GM19395 (cell line): ENCODE measurements at regions not wholly inside any gene's neighbourhood (a gene's known extent, or its start where the extent isn't known, plus 50 kb on each side); places are given as distances from the start of the nearest gene placed in this dataset.

Source experiments
- ATAC-seq: cut with Tn5 transposase; IDR thresholded peaks from one replicate; pipeline ENCODE4 v1.9.1; 2021; ENCODE audit warnings: mild to moderate bottlenecking, moderate library complexity; ENCODE audit not compliant: unreplicated experiment

DNA sequence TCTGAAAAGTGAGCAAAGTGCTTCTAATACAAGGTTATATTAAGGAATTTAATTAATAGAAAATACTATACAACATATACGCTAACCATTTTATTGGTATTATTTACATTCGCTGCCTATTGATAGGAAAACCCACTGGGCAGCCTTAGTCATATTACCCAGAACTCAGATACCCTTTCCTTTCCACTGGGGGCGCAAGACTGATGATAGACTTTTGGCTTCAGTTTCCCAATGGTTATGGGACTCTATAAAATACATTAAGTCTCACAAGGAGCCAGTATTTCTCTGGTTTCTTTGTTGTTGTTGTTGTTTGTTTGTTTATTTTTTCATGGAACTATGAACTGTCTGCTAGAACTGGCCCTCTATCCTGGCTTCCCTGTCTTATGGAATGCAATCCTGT, 471.1 kb upstream of the KIRREL3 start:
- ATAC-seq: no peak

DNA sequence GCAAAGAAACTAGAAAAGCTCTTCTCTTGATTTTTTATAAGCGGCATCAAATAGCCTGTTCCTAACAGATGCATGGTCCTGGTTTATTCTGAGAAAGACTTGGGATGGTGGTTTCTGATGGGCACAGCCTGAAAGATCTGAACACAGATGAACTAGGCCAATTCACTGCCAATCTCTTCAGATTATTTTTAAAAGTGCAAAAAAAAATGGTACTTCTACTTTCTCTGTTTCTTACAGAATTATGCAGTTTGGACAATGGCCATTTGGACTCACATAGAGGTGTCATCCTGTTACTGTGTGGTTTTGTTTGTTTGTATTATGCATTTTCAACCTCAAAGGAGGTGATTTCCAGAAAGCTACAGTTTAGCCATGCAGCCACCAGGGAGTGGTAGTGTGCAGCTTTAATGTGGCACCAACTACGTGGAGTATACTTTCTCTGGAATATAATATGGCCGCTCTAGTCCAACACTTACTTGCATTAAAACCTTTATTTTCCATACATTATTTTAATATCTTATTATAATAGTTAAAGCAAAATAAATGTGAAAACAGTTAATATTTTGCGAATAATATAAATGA, 469.8 kb upstream of the KIRREL3 start:
- no peak for ATAC-seq

DNA sequence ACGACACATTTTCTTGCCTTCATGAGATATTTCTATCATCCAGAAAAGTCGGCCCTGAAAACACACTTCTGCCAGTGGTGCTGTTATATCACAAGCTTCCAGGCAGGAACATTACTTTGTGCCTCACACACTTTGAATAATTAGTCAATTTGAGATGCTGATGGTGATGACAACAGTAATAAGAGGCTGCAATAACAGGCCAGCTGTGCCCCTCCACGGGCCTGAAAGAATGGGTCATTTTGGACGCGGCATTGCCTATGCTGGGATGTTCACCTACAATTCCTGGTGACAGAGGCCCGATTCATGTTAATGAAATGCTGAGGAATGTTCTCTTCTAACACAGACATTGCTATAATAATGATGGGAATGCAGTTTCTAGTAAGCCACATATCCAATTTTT, 463.8 kb upstream of the KIRREL3 start:
- ATAC-seq: no peak

DNA sequence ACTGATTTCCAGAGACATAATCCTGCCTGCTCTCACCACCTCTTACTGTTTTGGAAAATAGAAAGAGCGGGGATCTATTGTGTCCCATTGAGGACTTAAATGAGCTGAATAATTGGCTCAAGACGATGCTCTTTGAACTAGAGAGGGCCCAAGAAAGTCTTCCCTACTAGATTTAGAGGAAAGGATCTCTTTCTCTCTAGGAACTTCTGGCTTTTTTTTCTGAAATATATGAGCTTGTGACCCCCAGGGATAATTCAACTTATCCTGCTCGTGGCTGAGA, 461.4 kb upstream of the KIRREL3 start:
- no peak for ATAC-seq

DNA sequence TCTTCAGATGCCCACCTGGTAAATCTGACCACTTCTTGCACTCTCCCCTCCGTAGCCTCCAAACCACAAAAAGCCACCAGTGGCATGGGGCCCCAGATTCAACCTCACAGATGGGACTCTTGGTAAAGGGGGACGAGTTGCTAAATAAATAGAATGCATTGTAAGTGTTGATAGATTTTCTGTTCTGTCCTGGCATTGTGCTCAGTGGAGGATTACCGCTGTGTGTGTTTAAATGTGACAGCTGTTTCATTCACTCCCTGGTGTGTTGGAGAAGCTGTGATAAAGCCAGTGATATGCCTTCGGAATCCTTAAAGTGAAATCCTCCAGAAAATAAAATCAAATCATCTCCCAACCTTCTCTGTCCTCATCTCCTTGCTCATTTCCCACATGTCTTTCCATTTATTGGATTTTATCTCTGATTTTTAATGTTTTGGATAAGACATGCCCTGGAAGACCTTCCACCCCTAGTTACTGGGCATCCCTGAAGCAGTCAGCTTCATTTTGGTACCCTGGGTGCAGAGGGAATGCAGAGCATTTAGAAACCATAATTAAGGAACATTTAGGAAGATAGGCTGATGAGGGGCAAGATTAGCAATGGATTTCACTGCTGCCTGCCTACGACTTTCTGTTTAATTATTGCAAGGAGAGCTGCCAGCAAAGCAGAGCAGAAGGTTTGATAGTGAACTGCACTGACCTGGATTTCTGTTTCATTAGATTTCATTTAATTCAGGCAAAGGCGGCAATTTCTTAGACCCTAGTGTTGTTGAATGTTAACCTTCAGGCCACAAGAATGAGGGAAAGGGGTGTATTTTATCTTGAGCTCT, 460.9 kb upstream of the KIRREL3 start:
- ATAC-seq: no peak

DNA sequence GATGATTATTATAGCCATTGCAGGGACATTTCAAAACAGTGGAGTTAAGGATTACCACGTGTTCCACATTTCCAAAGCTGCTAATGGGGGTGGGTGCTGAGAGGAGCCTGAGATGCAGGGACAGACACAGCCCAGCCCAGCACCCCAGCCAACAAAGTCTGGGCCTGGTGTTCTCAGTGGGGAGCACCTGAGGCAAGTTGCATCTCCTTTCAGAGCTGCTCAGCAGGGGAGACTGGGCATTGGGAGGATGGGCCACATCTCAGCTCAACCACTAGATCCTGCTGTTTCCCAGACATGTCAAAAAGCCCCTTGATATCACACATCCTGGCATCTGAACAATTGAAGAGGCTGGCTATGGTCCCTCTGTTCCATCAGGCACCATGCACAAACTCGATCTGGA, 458.0 kb upstream of the KIRREL3 start:
- ATAC-seq: no peak

DNA sequence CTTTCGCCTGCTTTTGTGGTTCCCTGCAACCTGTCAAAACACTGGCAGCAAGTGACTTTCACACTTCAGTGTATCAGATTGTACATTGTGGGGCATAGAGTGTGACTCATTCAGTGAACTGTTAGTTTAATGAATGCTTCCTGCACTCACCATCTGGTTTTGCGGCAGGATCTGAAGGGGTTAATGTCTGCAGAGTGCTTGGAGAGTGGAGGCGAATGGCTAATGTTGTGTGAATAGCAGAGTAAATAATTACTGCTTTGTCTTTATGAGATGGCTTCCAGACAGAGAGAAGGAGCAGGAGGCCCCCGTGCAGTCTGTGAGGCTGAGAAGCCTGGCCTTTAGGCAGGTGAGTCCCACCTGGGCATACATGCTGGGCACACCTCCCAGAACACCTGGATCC, 454.3 kb upstream of the KIRREL3 start:
- no peak for ATAC-seq

DNA sequence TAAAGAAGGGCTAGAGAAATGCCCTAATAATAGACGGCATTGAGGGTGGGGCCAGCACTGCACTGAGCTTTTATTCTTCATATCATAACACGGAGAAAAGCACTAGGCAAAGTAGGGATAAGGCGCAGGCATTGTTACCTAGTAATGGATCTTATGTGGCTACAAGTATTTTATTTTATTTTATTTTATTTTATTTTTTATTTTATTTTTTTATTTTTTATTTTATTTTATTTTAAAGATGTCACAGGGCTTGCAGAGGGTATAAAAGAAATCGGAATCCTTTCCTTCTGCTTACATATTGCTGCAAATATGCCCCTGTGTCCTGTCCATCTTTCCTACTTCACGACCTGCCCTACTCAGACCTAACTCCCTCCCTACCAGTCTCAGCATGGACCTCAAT, 452.0 kb upstream of the KIRREL3 start:
- no peak for ATAC-seq

DNA sequence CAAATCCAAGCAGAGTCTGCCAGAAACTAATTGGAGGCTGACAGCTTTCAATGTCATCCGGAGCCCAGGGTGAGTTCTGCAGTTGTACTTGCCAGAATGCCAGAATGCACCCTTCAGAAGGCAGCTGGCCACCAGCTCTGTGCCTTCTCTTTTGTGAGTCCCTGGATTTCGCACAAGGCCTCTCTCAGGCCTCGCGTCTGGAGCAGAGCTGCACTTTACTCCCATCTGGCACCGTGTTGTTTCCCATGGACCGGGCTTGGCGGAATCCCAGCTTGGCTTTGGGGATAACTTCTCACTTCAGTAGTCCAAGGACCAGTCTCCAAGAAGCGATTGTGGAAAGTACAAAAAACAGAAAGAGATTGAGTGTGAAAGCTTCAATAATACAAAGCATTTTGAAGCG, 451.3 kb upstream of the KIRREL3 start:
- no peak for ATAC-seq

DNA sequence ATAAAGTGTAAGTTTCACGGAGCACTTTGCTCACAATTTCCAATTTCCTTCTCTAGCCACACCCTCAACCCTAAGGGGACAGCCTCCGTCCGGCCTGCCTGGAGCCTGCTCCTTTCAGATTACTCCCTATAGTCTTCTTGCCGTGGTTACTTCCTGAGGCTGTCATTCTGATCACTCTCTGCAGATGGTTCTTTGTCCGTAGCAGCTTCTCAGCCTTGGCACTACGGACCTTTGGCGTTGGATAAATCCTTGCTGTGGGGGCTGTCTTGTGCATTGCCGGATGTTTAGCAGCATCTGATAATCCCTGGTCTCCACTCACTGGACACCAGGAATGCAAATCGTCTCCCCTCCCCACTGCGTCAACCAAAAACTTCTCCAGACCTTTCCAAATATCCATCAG, 447.5 kb upstream of the KIRREL3 start:
- no peak for ATAC-seq

DNA sequence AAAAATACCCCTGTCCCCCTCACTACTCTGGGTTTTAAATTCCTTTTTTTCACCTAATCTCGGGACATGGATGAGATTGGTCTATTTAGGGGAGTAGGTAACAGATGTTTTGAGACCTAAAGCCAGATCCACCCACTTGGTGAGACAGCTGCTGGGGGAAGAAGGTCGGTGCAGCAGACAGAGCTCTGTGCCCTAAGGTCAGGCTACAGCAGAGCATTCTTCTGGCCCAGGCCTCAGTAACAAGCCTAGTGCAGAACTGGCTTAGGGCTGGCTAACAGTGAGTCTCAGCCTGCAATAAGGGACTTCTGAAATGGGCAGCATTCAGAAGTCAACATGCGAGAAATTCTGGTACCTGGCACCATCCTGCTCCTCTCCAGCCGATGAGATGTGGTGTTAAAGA, 444.9 kb upstream of the KIRREL3 start:
- no peak for ATAC-seq

DNA sequence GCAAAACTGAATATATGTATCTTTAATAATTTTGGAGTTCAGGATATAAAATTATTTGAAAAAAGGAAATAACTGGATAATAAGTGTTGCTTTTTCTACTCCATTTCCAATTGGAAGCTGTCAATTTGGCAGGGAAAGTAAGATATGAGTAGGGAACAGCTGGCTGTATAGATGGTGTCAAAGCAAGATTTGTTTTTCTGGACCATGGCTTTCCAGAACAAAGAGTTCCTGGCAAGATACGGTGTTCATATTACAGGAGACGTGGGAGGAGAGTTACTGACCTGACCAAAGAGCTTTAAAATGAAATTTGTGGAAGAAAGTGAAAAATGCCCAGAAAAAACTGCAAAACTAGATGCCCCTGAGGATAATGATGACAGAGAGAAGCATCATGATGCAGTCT, 442.7 kb upstream of the KIRREL3 start:
- no peak for ATAC-seq

DNA sequence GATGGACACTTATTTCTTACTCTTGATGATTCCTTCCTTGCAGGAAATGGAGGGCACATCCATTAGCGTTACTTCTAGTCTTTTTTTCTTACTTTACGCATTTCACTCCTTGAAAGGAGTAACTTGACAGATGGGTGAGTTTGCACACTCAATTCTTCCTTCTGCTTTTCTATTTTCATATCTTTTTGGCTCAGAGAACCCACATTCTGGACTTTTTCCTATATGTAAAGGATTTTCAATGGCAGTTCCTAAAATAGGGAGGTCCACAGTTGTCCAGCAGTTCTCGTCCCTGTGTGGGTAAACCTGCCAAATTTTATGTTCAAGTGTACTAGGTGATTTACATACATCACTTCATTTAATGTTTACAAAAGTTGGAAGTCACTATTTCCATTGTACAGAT, 440.0 kb upstream of the KIRREL3 start:
- ATAC-seq: no peak

DNA sequence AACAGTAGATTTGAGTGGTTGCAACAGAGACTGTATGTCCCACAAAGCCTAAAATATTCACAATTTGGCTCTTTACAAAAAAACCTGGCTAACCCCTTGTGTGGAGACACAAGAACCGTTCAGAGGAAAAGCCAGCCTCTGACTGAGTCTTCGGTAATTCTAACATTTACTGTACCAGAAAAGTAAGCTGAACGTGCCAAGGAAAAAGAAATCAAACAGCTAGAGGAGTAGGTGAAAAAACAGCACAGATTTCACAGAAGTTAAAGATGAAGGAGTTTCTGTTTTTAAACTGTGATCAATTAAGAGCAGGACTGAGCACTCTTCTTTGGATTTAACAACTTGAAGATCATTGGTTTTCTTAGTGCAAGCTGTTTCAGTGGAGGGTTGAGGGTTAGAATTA, 424.7 kb upstream of the KIRREL3 start:
- ATAC-seq: no peak

DNA sequence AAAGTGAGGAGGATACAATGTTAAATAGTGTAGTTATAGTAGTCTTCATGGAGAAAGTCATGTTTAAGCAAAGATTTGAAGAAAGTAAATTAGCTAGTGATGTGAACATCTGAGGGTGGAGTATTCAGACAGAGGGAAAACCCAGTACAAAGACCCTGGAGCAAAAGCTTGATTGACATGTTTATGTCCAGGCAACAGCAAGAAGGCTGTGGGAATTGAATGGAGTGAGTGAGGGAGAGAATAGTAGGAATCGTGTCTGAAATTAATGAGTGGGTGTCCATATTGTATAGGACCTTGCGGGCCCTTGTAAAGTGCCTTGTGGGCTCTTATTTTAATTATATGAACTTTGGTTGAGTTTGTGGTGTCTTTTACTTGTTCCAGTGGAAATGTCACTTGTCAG, 424.1 kb upstream of the KIRREL3 start:
- no peak for ATAC-seq

DNA sequence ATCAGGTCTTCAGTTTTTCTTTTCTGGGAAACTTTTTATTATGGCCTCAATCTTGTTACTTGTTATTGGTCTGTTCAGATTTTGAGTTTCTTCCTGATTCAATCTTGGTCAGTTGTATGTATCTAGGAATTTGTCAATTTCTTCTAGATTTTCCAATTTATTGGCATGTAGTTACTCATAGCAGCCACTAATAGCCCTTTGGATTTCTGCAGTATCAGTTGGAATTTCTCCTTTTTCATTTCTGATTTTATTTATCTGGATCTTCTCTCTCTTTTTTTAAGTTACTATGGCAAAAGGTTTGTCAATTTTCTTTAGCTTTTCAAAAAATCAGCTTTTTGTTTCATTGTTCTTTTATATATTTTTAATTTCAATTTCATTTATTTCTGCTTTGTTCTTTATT, 419.6 kb upstream of the KIRREL3 start:
- ATAC-seq: no peak

DNA sequence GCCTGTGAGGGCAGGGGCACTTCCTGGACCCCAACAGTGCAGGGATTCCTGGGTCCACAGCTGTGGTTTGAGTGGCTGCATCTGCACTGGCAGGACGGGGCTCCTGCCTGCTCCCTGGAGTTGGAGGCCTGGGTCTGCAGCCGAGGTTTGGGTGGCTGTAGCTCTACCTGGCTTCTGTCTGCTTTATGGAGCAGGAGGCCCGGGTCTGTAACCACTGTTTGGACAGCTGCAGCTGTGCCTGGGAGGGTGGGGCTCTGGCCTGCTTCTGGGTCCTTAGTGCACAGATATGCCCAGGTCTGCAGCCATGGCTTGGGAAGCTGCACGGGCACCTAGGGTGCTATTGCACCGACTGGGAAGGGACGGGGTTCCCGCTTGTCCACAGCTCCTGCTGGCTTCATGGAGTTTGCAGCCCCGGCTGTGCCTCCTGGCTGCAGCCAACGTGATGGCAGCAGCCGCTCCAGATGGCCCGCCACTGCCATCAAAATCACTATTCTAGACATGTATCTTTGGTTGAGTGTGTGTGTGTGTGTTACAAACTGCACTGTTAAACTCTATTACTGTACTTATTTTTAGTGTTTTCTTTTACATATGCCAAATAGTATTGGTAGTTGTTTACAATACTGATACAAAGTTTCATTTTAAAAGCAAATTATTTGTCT, 412.3 kb upstream of the KIRREL3 start:
- ATAC-seq: no peak

DNA sequence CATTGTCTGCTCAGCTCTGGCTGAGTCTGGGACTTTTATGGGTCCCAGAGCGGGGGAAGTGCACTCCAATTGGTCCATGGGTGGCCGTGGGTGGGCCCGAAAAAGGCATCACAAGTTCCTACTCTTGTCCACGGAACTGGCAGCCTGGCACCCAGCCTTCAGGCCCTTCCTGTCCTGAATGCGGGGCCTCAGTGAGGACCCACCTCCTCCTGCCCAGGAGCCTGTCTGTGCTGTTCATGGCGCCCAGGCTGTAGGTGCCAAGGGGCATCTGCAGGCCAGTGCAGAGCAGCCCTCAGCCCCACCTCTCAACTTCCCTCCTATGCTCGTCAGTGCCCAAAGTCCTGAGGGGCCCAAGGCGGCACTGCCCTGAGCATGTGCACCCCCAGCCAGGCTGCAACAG, 411.7 kb upstream of the KIRREL3 start:
- ATAC-seq: no peak

DNA sequence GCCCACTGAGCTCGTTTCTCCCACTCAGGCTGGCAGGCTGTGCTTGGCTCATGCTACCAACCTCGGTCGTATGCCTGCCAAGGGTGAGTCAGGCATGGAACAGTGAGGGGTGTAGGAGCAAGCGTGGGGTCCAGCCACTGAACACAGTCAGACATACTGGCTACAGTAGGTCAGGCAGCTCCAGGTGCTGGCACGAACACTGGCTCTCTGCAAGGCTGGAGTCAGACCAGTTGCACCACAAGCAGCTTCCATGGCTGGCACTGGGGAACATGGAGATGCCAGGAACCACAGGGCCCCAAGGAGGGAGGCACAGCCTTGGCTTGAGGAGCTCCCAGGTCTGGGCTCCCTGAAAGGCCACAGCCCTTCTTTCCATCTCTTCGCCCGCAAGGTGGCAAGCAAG, 410.7 kb upstream of the KIRREL3 start:
- ATAC-seq: no peak

DNA sequence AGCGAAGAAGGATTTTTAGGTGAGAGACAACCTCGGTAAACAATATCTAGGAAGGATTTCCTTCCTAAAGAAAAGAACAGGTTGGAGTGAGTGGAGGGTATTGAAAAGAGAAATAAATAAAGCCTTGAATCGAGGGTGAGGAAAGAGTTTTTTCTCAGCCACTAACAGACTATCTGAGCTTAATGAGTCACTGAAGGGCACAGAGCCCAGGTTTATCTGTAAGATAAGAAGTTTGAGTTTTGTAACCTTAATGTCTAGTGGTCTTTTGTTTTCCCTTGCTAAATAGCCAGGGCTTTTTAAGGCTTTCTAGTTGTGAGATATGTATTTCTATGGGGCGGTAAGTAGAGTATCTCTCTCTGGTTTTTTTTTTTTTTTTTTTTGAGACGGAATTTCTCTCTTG, 394.5 kb upstream of the KIRREL3 start:
- no peak for ATAC-seq

DNA sequence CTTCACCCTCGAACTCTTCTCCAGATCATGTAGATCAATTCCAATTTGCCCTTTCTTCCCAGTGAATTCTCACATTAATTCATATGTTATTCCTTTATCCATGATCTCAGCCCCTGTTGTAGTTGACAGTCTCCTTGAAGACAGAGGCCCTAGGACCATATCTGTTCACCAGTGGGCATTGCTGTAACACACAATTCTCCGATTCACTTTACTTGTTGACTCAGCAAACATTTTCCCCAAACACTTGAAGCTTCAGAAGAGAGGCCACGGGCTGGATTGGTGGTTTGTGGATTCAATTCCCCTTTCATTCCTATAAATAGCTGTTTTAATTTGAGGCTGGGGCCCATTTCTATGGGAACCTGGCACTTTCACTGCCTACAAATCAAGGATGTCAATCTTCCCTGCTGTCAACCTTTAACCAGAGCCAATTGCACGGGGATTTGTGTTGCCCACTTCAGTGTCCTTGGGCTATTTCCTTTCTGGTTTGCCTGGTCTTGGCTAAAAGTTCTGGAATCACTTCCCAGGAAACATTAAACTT, 393.0 kb upstream of the KIRREL3 start:
- ATAC-seq: no peak

DNA sequence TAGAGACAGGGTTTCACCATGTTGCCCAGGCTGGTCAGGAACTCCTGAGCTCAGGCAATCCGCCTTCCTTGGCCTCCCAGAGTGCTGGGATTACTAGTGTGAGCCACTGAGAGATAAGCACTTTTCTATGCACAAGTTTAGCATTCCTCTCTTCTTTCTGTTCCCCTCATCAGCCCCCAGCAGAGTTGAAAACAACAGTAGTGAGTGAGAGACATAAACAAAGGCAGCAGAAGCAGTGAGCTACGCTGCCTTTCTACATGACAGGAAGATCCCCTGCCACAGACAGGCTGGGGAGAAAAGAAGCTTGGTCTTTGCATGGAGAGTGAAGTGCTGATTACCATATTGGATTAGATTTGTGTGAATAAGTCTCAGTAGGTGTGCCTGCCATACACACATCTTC, 392.0 kb upstream of the KIRREL3 start:
- ATAC-seq: no peak
